Body of pancreas (tissue), 4 donors: ENCODE measurements at regions not wholly inside any gene's neighbourhood (a gene's known extent, or its start where the extent isn't known, plus 50 kb on each side); places are given as distances from the start of the nearest gene placed in this dataset.

Source experiments
- CTCF ChIP-seq, 7 experiments: fragments of 450-650 bp in 4 of 7; fragments of 200-600 bp in 3 of 7; sonication (generic) in 3 of 7; IDR thresholded peaks; one replicate each; pipeline ENCODE4 v1.5.1; 2016 to 2019; ENCODE audit warnings: antibody characterized with exemption in 7 of 7
- POLR2A ChIP-seq, 3 donors: fragments of 450-650 bp; IDR thresholded peaks; one replicate each; pipeline ENCODE4 v1.6.1; 2016; ENCODE audit warnings: antibody characterized with exemption in 3 of 3, mild to moderate bottlenecking in 2 of 3

DNA sequence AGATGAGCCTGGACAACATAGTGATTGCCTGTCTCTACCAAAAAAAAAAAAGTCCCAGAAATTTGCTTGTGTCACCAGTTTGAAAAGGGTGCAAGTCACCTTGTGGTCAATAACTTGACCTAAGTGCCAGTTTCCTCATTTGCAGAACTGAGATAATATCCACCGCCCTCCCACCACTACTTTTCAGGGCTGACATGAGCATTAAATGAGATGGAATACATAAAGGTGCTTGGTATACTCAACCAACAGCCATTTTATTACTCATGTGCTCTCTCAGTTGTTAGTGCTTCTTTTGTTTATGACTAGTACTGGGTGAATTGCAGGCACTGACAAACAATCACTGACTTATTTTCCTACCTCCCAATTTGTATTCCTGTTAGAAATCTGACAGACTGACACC lies 340.5 kb upstream of the SATB1 start:
- no peak for TF ChIP-seq CTCF (IDR thresholded peaks at IDR 0.05)
- no peak for TF ChIP-seq POLR2A (IDR thresholded peaks at IDR 0.05)
